PC-3 (cell line): ENCODE measurements at regions not wholly inside any gene's neighbourhood (a gene's known extent, or its start where the extent isn't known, plus 50 kb on each side); places are given as distances from the start of the nearest gene placed in this dataset.

Experiments
- EZH2 ChIP-seq: fragments of 300-600 bp; sonication (generic); IDR thresholded peaks from one replicate; pipeline ENCODE4 v1.6.1; 2017; ENCODE audit warnings: antibody characterized with exemption, mild to moderate bottlenecking, low read length; ENCODE audit not compliant: unreplicated experiment
- TF ChIP-seq, protein P1 (sequence below): fragments of 300-600 bp; sonication (generic); conservative IDR thresholded peaks from 2 replicates; pipeline ENCODE4 v1.5.1; 2017; ENCODE audit warnings: antibody characterized with exemption, low read depth, mild to moderate bottlenecking, low read length

DNA sequence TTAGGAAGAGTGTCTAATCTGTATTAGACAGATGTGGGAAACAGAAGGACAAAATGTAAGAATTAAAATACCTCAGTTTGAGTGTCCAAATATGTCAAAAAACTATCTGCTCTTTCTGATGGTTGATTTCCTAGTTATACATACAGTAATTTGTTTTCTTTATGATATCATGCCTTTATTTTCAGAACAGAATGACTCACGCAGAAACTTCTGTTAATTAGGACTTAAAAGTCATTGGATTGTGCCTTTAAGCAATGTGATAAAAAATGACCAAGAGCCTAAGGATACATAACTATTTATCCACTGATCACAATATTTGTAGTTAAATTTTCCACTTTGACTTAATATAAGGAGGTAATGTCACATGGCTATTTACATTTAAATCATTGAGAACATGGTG lies 206.7 kb upstream of the PTPRZ1 start:
- TF ChIP-seq, protein P1, sequence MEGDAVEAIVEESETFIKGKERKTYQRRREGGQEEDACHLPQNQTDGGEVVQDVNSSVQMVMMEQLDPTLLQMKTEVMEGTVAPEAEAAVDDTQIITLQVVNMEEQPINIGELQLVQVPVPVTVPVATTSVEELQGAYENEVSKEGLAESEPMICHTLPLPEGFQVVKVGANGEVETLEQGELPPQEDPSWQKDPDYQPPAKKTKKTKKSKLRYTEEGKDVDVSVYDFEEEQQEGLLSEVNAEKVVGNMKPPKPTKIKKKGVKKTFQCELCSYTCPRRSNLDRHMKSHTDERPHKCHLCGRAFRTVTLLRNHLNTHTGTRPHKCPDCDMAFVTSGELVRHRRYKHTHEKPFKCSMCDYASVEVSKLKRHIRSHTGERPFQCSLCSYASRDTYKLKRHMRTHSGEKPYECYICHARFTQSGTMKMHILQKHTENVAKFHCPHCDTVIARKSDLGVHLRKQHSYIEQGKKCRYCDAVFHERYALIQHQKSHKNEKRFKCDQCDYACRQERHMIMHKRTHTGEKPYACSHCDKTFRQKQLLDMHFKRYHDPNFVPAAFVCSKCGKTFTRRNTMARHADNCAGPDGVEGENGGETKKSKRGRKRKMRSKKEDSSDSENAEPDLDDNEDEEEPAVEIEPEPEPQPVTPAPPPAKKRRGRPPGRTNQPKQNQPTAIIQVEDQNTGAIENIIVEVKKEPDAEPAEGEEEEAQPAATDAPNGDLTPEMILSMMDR = no peak
- TF ChIP-seq EZH2 = no peak
